WTC11 (cell line): ENCODE measurements at regions not wholly inside any gene's neighbourhood (a gene's known extent, or its start where the extent isn't known, plus 50 kb on each side); places are given as distances from the start of the nearest gene placed in this dataset.
A peak's percentile ranks its signal among the peaks of the same experiment; 100 is the strongest.

Experiments
- ATAC-seq: fragments of 200-7000 bp; cut with Tn5 transposase; 2 replicates; pipeline ENCODE4 v1.10.0; 2021; ENCODE audit warnings: mild to moderate bottlenecking, moderate library complexity
- CTCF ChIA-PET: fragments of 300-600 bp; sonication (Branson Sonifier 250); formaldehyde crosslinking; loops from one replicate; lab custom pipeline; 2021; ENCODE audit warnings: antibody characterized with exemption; lab: Charles Lee
- POLR2A ChIA-PET: fragments of 350-600 bp; sonication (Branson Sonifier 250); formaldehyde crosslinking; loops from one replicate; lab custom pipeline; 2021; ENCODE audit warnings: antibody characterized with exemption; lab: Charles Lee
- DNase-seq: peaks from one replicate; pipeline ENCODE4 v3.0.0; 2021; ENCODE audit warnings: low spot score
- H3K27ac Mint-ChIP-seq: 2 replicates; pipeline ENCODE4 v1.8.0; 2021; ENCODE audit warnings: mixed read lengths
- H3K27me3 Mint-ChIP-seq: 2 replicates; pipeline ENCODE4 v1.8.0; 2021; ENCODE audit warnings: low read depth, mild to moderate bottlenecking, moderate library complexity, mixed read lengths
- H3K36me3 Mint-ChIP-seq: 2 replicates; pipeline ENCODE4 v1.8.0; 2021; ENCODE audit warnings: mixed read lengths
- H3K4me1 Mint-ChIP-seq: 2 replicates; pipeline ENCODE4 v1.8.0; 2022; ENCODE audit warnings: mixed read lengths
- H3K4me3 Mint-ChIP-seq: 2 replicates; pipeline ENCODE4 v1.8.0; 2021; ENCODE audit warnings: mild to moderate bottlenecking, moderate library complexity, mixed read lengths
- H3K9me3 Mint-ChIP-seq: 2 replicates; pipeline ENCODE4 v1.8.0; 2021; ENCODE audit warnings: mixed read lengths
- AFF4 ChIP-seq: sonication (generic); formaldehyde crosslinking; IDR thresholded peaks from 2 replicates; pipeline ENCODE4 v1.8.1; 2023; ENCODE audit warnings: mild to moderate bottlenecking, missing genetic modification reagents, borderline replicate concordance
- ATF6 ChIP-seq: sonication (generic); formaldehyde crosslinking; IDR thresholded peaks from 2 replicates; pipeline ENCODE4 v1.8.1; 2023; ENCODE audit warnings: mild to moderate bottlenecking, missing genetic modification reagents
- CREB1 ChIP-seq: sonication (generic); formaldehyde crosslinking; IDR thresholded peaks from 2 replicates; pipeline ENCODE4 v1.8.0; 2023; ENCODE audit warnings: mild to moderate bottlenecking, missing genetic modification reagents
- E2F1 ChIP-seq: sonication (generic); formaldehyde crosslinking; IDR thresholded peaks from 2 replicates; pipeline ENCODE4 v1.8.0; 2022; ENCODE audit warnings: mild to moderate bottlenecking, missing genetic modification reagents
- E2F5 ChIP-seq: sonication (generic); formaldehyde crosslinking; IDR thresholded peaks from 2 replicates; pipeline ENCODE4 v1.8.1; 2022; ENCODE audit warnings: mild to moderate bottlenecking, moderate library complexity, missing genetic modification reagents
- ELF4 ChIP-seq: sonication (generic); formaldehyde crosslinking; IDR thresholded peaks from 2 replicates; pipeline ENCODE4 v1.8.1; 2022; ENCODE audit warnings: low read depth, mild to moderate bottlenecking, moderate library complexity, missing genetic modification reagents
- EMX1 ChIP-seq: fragments of 250-450 bp; sonication (Bioruptor Pico); IDR thresholded peaks from 2 replicates; pipeline ENCODE4 v1.8.0; 2021; ENCODE audit warnings: mild to moderate bottlenecking
- GABPB1 ChIP-seq: sonication (generic); formaldehyde crosslinking; IDR thresholded peaks from 2 replicates; pipeline ENCODE4 v1.8.1; 2023; ENCODE audit warnings: mild to moderate bottlenecking, missing genetic modification reagents
- IRF2 ChIP-seq: sonication (generic); formaldehyde crosslinking; IDR thresholded peaks from 2 replicates; pipeline ENCODE4 v1.8.0; 2022; ENCODE audit warnings: low read depth, missing genetic modification reagents, borderline replicate concordance
- JAZF1 ChIP-seq: fragments of 250-450 bp; sonication (Bioruptor Pico); IDR thresholded peaks from 2 replicates; pipeline ENCODE4 v1.9.0; 2021; ENCODE audit warnings: moderate library complexity, mild to moderate bottlenecking, inconsistent platforms
- KAT7 ChIP-seq: sonication (generic); formaldehyde crosslinking; IDR thresholded peaks from 2 replicates; pipeline ENCODE4 v1.8.1; 2023; ENCODE audit warnings: missing genetic modification reagents, mild to moderate bottlenecking, borderline replicate concordance
- MLX ChIP-seq: sonication (generic); formaldehyde crosslinking; IDR thresholded peaks from 2 replicates; pipeline ENCODE4 v1.8.1; 2023; ENCODE audit warnings: mild to moderate bottlenecking, missing genetic modification reagents, moderate library complexity
- NFE2L1 ChIP-seq: sonication (generic); formaldehyde crosslinking; IDR thresholded peaks from 2 replicates; pipeline ENCODE4 v1.8.1; 2023; ENCODE audit warnings: missing genetic modification reagents
- NR3C1 ChIP-seq: sonication (generic); formaldehyde crosslinking; conservative IDR thresholded peaks from 2 replicates; pipeline ENCODE4 v1.8.1; 2023; ENCODE audit warnings: low read depth, mild to moderate bottlenecking, missing genetic modification reagents
- TEAD4 ChIP-seq: sonication (generic); formaldehyde crosslinking; IDR thresholded peaks from 2 replicates; pipeline ENCODE4 v1.8.0; 2022; ENCODE audit warnings: mild to moderate bottlenecking, missing genetic modification reagents
- USF1 ChIP-seq: sonication (generic); formaldehyde crosslinking; IDR thresholded peaks from 2 replicates; pipeline ENCODE4 v1.8.0; 2022; ENCODE audit warnings: mild to moderate bottlenecking, missing genetic modification reagents
- ZNF416 ChIP-seq: fragments of 250-450 bp; sonication (Bioruptor Pico); IDR thresholded peaks from 2 replicates; pipeline ENCODE4 v1.9.0; 2021; ENCODE audit warnings: mild to moderate bottlenecking, inconsistent platforms
- ZNF512 ChIP-seq: sonication (generic); formaldehyde crosslinking; IDR thresholded peaks from 2 replicates; pipeline ENCODE4 v1.8.1; 2022; ENCODE audit warnings: missing genetic modification reagents, borderline replicate concordance

GRCh38 chr2:111618978-111619902, 264.8 kb downstream of the ANAPC1 start:
- Mint-ChIP-seq H3K36me3 (no peaks in the 10 kb centered on the region), H3K9me3 (peaks cover 7% of the 10 kb centered on the region; the same call in 1 of the 2 replicates), H3K27ac (no peak overlapping the region), H3K4me1 (peaks cover 17% of the 10 kb centered on the region), H3K27me3 (no peaks in the 10 kb centered on the region), H3K4me3 (no peak overlapping the region)
- ChIA-PET POLR2A (interaction anchor here (0.5 kb wide), 1 partner anchor 13 kb away, joined by 4 read pairs; no protein-coding TSS in a partner anchor), CTCF (interaction anchor here (1.1 to 1.2 kb wide), 2 partner anchors 79 to 82 kb away, joined by 3 to 4 read pairs; no protein-coding TSS in a partner anchor)
- TF ChIP-seq GABPB1 (CRISPR knock-in tag) = peak; percentile 44
- TF ChIP-seq JAZF1 (CRISPR knock-in tag) = no peak
- no peak for TF ChIP-seq E2F5 (CRISPR knock-in tag)
- no peak for TF ChIP-seq AFF4 (CRISPR knock-in tag)
- TF ChIP-seq IRF2 (CRISPR knock-in tag) = no peak
- no peak for TF ChIP-seq USF1
- DNase-seq (no peak), ATAC-seq (peak; percentile 48; the same call in 1 of the 2 replicates)

GRCh38 chr2:111620281-111620680, 263.7 kb downstream of the ANAPC1 start:
- CTCF ChIA-PET = interaction anchor here (1.1 kb wide), 1 partner anchor 78 kb away, joined by 4 read pairs; no protein-coding TSS in a partner anchor
- DNase-seq (no peak), ATAC-seq (no peak)
- peaks cover 7% of the 10 kb centered on the region; the same call in 1 of the 2 replicates for H3K9me3 Mint-ChIP-seq
- peaks cover 17% of the 10 kb centered on the region for H3K4me1 Mint-ChIP-seq
- no peaks in the 10 kb centered on the region for H3K36me3 Mint-ChIP-seq
- POLR2A ChIA-PET = no interaction called here
- no peak for TF ChIP-seq CREB1
- TF ChIP-seq E2F1 (CRISPR knock-in tag) = no peak
- TF ChIP-seq ELF4 (CRISPR knock-in tag) = no peak
- TF ChIP-seq NFE2L1 (CRISPR knock-in tag) = no peak
- TF ChIP-seq MLX = no peak
- TF ChIP-seq ZNF416 = no peak
- no peak for TF ChIP-seq ZNF512 (CRISPR knock-in tag)
- no peak for TF ChIP-seq EMX1 (CRISPR knock-in tag)
- no peak for TF ChIP-seq NR3C1
- no peak for TF ChIP-seq KAT7 (CRISPR knock-in tag)
- no peak for TF ChIP-seq TEAD4
- no peak for TF ChIP-seq ATF6
- no peak overlapping the region for H3K4me3 Mint-ChIP-seq
- no peak overlapping the region for H3K27ac Mint-ChIP-seq
- no peaks in the 10 kb centered on the region for H3K27me3 Mint-ChIP-seq
